ENCODE measurements at regions not wholly inside any gene's neighbourhood (a gene's known extent, or its start where the extent isn't known, plus 50 kb on each side); places are given as distances from the start of the nearest gene placed in this dataset.
A peak's percentile ranks its signal among the peaks of the same experiment; 100 is the strongest.
"Not testable (repeated sequence)": the region's sequence is repeated elsewhere in the genome, so short reads cannot be mapped to it uniquely, and the experiment has no call there.

DNA sequence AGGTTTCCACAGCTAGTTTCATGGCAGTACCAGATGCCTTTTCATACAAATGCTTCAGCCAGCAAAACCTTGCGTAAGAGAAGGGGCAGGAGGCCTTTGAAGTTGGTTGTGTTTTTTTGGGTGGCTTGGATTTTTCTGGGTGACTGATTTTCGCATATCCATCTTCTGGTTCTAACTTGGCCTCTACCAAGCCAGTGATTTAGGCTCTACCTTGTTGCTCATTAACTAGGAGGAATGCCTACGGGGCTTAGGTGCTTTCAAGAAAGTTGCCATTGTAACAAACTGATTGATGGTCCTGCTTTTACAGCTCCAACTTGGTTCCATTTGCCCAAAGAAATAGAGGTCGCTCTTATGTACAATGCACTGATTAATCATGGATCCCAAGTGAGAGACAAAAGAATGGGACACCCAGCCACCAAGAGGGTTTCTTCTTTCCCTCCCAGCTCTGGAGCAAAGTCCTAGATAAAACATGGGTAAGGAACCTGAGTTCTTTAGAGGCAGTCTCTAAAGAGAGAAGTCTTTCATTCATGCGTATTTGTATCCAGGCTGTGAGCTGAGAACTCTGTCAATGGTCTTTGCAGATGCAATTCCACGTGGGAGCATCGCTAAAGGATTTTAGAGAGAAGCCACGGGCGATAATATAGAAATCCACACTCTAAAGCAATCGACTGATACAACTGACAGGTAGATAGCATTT lies 92.1 kb upstream of the FGFR2 start:
- DNase-seq = no peak

DNA sequence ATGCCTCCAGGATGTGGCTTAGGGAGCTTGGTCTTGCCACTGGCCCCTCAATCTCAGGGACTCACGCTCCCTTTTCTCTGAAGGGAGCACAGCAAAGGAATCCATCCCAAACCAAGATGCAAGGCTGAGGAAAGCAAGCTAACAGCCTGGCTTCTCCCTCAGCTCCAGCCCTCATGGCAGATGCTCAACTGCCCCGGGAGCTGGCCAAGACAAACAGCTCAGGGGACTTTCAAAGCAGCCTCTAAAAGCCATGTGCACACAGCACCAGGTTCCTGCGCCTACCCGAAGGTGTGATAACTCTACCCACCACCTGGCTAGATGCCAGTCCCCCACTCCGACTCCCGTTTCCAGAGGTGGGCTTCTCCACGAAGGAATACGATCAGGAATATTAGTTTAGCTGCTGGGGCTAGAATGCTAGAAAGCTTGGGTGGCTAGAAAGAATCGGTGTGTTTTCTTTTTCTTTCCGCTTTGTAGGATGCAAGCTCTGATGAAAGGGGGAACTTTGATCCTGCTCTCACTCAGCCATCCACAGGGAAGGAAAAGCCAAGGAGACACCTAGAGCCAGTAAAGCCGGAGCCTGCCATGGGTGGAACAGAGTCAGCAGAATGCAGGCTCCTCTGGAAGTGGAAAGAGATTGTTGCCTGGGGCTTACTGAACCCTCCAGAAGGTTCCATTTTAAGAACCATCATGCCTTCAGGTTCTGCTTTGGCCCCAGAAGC lies 89.0 kb upstream of the FGFR2 start:
- no peak for DNase-seq

DNA sequence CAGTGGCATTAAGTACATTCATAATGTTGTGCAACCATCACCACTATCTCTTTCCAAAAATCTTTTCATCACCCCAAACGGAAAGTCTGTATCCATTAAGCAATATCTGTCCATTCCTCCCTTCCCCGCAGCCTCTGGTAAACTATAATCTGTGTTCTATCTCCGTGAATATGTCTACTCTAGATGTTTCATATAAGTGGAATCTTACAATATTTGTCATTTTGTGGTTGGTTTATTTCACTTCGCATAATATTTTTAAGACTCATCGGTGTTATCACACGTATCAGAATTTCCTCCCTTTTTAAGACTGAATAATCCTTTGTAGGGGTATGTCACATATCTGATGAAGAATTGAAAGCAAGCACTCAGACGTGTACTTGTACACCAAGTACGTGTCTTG lies 86.0 kb upstream of the FGFR2 start:
- DNase-seq = peak; percentile 3

DNA sequence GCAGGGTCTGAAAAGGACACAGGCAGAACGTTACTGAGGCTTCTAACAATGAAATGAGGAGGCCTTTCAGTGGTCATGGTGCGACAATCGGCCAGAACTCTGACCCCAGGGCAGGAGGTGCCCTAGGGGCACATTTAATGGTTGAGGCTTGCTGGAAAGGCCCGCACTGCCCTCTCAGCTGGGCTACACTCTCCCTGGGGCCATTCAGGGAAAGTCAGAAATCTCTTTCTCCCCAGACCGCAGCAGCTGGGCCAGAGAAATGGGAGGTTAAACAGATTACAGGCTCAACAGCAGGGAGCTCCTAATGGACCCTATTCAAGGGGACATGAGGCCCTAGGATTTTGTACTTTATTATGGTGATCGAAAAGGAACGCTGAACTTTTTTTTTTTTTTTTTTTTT lies 85.6 kb upstream of the FGFR2 start:
- DNase-seq = no peak

DNA sequence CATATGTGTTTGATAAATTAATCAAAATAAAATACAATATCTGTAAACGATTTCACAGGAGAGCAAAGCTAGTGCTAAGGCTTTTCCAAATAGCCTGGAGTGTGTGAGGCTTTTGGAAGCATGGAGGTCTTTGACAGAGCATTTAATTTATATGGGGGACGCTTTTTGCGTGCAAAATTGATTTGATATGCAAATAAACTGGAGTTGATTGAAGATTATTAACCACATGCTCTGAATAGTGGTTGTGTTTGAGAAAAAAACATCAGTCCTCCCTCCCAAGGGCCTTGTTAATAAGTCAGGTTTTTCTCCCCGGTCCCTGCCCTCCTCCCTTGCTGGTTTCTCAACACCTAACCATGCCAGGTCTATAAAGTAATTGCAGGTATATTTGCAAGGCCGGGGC lies 85.1 kb upstream of the FGFR2 start:
- no peak for DNase-seq

DNA sequence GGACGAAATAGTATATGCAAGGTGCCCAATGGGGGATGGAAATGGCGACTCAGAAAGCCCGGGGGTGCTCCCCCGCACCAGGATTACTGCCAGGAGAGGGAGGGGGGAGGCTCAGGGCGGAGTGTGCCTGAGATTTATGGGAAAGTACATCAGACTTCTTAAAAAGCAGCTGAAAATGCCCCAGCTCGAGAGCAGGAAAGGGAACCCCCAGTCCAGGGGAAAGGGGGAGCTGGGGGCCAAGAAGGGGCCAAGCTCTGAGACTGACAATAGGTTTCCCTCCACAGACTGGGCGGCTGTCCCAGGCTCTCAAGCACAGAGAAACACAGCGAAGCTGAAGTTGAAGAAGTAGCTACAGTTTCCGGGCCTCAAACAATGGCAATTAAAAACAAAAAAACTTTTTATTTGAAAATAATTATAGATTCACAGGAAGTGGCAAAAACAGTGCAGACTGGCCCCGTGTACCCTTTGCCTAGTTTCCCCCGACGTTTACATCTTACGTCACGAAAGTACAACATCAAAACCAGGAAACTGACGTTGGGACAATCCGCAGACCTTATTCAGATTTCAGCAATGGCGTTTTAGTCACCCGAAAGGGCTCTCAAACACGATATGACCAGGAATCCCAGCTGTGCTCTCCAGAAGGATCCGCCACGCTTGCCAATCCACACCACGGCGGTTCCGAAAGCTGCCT lies 83.9 kb upstream of the FGFR2 start:
- DNase-seq = no peak

DNA sequence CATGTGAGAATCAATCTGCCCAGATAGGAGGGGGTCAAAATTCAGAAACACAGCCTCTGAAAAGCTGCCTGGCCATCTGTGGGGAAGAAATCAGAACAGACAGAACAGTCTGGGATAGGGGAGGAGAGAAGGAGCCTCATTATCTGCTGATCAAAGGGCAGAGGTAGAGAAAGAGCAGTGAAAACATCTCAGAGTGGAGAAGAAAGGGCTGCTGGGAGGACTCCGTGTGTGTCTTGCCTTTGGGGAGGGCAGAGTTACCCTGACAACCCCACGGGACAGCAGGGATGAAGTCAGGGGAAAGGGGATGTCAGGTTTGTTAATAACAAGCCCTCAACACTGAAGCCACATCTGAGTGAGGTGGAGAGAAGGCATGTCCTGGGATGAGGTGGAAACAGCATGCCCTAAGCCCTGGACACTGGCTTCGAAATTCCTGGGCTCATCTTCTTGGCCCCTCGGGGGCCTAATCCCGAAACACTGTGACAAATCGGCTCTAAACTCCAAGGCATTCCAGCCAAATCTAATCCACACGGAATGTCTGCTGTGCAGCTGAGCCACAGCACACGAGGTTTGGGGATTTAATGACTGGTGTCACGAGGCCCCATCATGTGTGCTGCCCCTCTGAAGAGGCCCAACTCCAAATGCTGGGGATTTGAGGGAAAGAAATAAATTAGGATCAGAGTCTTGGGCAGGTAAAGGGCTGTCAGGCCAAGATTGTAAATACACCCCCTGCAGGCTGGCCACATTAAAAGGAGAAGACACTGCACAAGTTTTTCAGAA lies 82.8 kb upstream of the FGFR2 start:
- DNase-seq = no peak

DNA sequence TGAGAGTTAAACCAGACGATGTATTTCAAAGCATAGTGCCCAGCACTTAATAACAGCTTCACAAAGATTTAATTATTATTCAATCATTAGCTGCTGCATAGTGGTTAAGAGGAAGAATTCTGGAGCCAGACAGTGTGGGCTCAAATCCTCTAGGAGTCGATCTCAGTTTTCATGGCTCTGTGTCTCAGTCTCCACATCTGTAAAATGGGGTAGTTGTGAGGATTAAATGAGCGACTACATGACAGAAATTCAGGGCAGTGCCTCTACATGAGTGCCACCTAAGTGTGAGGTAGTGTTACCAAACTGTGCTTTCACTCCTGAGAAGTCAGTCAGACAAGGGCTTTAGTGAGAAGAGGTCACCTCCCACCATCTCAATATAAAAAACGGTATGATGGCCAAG lies 81.7 kb upstream of the FGFR2 start:
- no peak for DNase-seq

DNA sequence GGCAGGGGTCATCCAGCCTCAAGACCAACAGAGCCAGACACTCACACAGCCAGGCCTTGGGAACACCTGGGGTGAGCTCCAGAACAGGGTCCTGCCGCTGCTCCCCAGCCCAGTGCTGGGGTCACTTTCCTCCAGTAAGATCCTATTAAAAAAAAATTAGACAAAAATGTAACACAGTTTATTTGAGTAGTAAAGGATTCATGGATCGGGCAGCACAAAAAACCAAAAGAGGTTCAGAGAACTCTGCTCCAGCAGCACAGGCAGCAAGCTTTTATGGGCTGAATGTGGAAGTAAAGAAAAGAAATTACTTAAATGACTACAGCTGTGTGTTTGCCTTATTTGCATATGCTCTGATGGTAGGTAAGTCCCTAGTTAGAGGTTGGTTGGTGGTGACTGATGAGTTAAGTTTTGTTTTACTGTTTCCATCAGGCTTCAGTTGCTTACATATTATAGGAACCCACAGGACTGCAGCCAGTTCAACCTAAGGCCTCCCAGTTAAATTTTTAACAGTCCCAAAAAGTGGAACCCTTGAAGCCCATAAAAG lies 80.5 kb upstream of the FGFR2 start:
- DNase-seq = no peak

DNA sequence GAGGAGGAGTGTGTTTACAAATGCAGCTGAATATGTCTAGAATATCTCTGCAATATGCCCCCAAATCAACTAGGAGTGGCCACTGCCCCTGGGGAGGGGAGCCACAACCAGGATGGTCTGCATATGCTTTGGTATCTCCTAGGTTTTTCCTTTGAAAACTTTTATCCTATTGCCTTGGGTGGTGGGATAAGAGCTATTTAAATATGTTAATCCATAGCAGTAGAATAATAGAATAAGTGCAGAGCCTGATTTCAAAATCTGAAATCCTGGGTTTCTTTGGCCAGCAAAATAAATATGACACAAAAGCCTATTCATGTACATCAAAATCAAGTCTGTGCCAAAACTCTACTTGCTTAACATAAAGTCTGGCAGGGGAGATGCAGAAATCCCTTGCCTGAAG lies 79.6 kb upstream of the FGFR2 start:
- DNase-seq = no peak

DNA sequence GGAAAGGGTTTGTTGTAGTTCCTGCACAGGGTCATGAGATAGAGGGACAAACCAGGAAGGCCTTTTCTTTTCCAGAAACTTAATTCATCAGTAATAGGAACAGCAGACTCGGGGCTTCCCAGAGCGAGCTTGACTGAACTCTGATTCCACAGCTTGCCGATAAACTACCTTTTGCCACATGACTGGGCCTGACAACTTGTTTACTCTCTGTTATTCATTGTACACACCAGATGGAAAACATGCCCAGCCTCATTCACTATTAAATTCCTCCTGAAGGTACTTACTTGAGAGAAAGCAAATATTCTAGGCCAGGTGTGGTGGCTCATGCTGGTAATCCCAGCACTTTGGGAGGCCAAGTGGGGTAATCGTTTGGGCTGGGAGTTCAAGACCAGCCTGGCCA lies 77.1 kb upstream of the FGFR2 start:
- no peak for DNase-seq

DNA sequence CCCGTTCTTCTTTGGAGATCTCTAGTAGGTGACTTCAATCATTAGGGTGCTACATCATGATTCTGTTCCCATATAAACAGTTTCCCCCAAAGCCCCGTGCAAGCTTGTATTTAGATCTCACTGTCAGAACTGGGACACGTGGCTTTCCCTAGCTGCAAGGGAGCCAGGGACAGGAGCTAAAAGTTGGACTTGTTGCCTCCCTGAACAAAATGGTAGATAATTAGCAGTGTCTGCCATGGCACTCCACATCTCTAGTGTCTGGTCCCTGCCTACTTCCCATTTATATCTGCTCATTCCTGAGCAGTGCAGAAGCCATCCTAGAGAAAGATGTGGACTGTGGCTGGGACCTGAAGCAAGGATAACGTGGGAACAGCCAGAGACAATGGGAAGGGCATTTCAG lies 76.6 kb upstream of the FGFR2 start:
- no peak for DNase-seq

DNA sequence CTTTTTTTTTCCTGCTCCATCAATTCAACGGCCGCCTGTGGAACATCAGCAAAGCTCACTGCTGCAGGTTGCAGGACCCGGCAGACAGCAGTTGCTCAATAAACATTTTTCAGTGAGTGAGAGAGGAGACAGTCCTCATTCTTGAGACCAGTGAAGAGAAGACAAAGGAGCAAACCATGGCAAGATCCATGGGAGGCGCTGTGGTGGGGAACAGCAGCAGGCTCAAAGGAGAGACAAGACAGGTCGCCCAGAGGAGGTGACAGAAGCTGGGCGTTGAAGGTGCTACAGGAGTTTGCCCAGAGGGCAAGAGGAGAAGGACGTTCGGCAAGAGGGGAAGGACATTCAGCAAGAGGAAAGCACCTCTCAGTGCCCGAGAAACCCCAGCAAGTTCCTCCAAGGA lies 74.5 kb upstream of the FGFR2 start:
- no peak for DNase-seq

DNA sequence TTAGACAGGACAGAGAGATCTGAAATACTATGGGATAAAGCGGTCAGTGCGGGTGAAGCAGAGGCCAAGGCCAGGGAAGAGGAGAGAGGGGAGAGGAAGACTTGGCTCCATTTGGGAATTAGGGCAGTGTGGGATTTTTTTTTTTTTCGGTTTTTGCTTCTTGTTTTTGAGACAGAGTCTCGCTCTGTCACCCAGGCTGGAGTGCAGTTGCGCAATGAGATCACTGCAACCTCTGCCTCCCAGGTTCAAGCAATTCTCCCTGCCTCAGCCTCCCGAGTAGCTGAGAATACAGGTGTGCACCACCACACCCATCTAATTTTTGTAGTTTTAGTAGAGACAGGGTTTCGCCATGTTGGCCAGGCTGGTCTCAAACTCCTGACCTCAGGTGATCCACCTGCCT lies 71.6 kb upstream of the FGFR2 start:
- not testable (repeated sequence) for DNase-seq

DNA sequence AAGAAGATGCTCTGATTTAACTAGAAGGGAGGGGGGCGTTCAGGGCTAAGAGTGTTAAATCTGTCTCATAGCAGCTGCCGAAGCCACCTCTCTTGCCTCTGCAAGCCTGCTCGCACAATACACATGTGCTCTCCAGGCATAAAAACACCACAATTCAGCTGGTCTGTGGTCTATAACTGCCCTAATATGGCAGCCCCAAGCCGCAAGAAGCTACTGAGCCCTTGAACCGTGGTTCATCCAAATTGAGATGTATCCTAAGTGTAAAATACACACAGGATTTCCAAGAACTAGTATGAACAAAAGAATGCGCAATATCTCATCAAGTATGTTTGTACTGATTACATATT lies 70.8 kb upstream of the FGFR2 start:
- no peak for DNase-seq

DNA sequence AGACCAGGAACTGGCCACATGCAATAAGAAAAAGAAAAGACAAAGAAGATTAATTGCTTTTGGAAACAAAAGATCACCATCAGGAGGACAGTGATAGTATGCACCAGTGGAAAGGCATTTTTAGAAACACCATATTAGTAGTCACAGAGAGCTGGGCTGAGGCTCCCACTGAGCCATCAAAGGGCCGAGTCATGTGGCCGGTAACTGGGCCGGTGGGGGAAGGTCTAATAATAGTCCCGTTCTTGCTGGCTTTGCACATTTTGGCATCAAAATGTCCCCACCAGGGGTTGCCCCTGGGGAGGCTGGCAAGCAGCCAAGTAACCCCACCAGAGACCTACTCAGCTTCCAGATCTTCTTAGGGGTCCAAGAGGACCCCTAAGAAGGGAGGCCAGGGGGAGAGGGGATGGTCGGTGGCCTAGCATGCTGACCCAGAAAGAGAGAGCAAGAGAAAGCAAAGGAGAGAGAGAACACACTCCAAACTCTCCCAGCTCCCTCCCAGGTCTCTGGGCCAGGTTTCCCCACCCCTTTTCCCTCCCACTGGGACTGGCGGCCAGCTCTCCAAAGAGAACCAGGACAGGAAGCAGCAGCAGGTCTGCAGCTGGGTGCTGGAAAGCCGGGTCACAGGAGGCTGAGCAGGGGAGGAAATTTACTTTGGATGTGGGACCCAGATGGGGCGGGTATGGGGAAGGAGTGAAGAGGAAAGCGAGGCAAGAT lies 70.2 kb upstream of the FGFR2 start:
- no peak for DNase-seq

DNA sequence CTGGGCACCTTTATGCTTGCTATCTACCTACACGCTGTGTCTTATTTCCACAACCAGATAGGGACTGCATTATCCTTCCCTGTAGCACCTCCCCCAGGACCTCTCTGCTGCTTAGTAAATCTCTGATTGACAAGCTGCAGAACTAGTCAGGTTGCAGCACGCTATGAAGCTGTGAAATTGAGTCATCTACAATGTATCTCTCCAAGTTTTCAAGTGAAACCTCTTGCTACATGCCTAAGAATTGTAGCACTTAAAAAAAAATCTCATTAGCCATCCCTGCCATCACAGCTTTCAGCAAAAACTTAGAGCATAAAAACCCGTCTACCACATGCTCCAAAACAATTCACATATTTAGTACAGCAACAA lies 69.7 kb upstream of the FGFR2 start:
- DNase-seq = no peak

DNA sequence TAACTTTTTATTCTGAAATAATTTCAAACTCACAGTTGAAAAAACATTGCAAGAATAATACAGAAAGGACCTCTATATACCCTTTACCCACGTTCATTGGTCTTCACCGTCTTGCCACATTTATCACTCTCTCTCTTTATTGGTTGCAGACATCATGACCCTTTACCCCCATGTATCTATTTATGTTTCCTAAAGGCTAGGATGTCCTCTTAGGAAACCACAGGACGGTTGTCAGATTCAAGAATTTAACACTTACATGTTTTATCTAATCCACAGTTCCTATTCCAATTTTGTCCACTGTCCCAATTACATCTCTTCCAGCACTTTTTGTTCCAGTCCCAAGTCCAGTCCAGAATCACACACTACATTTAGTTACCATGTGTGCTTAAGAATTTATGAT lies 67.6 kb upstream of the FGFR2 start:
- no peak for DNase-seq

DNA sequence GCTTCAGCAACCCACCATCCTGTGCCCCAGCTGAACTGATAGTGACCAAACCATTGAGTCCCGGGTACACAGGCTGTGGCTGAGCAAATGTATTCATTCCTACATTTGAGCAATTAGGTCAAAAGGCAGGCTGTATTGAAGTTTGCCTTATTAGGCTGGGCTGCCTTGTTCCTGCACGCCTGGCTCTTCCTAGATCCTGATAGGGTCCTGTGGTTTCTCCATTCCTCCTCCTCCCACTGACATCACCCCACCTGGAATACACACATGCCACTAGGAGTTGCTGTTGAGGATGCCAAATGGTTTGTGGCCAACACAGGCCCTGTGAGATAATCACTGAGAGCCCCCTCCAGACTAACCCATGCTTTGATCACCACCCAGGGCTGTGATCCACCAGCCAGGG lies 66.4 kb upstream of the FGFR2 start:
- DNase-seq = no peak

DNA sequence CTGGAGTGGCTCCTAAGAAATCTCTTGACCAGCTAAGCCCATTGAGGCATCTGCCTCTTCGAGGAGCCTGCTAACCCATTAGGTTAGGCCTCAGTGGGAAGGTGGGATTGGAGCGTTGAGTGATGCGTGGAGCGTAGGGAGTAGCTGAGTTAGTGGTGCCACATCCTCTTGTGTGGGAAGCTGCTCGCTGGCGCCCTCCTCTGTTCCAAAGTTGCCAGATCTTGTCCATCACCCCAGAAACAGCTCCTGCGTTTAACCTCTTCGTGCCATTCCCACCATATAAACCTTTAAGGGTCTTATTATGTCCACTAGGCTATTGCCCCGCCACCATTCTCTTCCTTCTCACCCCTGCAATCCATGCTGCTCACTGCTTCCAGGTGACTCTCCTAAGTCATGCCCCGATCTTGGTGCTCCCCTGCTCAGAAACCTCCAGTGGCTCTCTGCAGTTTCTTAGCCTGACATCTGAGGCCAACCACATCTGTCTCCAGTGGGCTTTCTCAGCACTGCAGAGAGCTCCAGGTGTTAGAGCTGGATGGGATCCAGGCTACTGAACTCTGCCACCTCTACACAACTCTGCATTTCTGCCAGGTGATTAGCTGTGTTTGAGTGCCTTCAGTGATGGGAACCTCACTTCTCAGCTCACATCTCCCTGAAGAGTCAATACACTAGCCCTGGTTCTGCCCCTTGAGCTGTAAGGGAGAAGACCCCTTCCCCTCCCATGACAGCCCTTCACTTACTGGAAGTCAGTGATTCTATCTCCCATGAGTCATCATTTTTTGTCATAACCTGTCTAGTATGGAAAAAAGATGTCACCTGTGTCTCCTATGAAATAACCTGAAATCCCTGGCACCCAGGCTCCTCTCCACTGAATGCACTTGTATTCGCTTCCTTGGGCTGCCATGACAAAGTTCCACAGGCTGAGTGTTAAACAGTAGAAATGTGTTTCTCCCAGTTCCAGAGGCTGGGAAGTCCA lies 65.0 kb upstream of the FGFR2 start:
- DNase-seq = peak; percentile 5

DNA sequence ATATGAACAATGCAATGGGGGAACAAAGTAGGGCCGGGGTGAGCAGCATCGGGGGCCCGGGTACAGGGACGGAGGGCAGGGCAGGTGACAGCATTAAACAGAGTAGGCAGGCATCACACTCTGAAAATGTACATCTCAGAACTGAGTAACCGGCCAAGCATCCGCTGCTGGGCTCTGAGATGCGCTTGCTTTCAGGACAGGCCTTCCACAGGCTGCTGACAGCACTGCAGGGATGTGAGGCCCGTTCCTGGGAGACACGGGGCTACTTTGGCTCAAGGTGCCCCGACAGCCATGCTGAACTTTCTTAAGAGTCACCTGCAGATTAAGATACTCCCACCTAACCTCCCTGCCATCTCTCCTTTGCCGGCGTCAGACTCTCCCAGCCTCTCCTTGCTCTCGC lies 64.3 kb upstream of the FGFR2 start:
- DNase-seq = no peak

DNA sequence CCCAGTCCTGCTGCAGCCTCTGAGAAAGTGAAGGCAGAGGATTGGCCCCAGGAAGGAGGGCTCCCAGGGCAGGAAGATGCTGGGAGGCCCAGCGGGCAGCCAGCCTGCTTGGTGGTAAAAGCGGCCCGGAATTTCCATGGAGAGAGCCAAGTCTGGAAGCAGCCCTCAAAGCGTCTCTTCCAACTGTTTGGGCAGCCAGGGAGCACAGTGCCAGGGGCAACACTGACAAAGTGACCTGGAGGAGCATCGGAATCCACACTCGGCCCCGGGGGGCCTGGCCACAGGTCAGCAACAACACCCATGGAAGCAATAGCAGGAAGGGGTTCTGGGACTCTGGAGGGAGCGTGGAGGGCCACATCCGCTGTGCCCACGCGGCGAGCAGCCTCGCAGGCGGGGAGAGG lies 63.2 kb upstream of the FGFR2 start:
- DNase-seq = no peak
